Right atrium auricular region (tissue), 2 donors: ENCODE measurements at regions not wholly inside any gene's neighbourhood (a gene's known extent, or its start where the extent isn't known, plus 50 kb on each side); places are given as distances from the start of the nearest gene placed in this dataset.

Source experiments
- DNase-seq: peaks from one replicate; pipeline ENCODE4 v3.0.0-alpha.2; 2019; ENCODE audit warnings: low spot score
- H3K27ac ChIP-seq, 2 donors: fragments of 200-600 bp; sonication (generic); 1 replicate in 1 of 2; 2 replicates in 1 of 2; pipeline ENCODE4 v1.5.1; 2016 to 2019
- H3K27me3 ChIP-seq, 2 donors: fragments of 200-600 bp; sonication (generic); one replicate each; pipeline versions ENCODE4 v1.5.1 to v1.6.0; 2017 to 2019
- H3K36me3 ChIP-seq: fragments of 200-600 bp; sonication (generic); one replicate; pipeline ENCODE4 v1.5.1; 2016
- H3K4me1 ChIP-seq, 2 donors: fragments of 200-600 bp; sonication (generic); one replicate each; pipeline versions ENCODE4 v1.5.1 to v1.6.0; 2017 to 2019
- H3K4me3 ChIP-seq, 2 donors: fragments of 200-600 bp; sonication (generic); 1 replicate in 1 of 2; 2 replicates in 1 of 2; pipeline ENCODE4 v1.5.1; 2017 to 2019; ENCODE audit warnings: mild to moderate bottlenecking in 1 of 2, moderate library complexity in 1 of 2
- H3K9me3 ChIP-seq, 2 donors: fragments of 200-600 bp; sonication (generic); one replicate each; pipeline ENCODE4 v1.5.1; 2019
- TF ChIP-seq, protein P1 (sequence below), 2 donors: fragments of 200-600 bp; sonication (generic); IDR thresholded peaks; one replicate each; pipeline ENCODE4 v1.5.1; 2019; ENCODE audit warnings: antibody characterized with exemption in 2 of 2

DNA sequence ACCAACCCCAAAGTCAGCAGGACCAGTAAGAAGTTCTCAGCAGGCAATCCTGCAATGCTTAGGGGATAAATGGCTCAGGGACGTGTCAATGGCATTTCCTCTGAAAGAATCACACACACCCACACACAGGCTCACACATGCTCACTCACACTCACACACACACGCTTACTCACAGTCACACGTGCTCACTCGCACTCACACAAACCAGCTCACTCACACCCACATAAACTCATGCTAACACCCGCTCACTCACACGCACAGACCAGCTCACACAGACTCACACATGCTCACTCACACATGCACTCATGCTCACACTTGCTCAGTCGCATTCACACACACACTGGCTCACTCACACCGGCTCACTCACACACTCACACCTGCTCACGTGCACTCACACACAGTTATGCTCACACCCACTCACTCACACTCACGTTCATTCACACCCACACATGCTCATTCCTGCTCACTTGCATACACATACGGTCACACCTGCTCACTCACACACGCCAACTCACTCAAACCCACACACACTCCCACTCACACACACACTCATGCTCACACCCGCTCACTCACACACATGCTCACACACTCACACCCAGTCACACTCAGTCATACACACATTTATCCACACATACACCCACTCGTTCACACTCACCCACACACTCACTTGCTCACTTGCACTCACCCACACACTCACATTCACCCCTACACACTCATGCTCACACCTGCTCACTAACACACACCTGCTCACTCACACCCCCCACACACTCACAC, 436.8 kb downstream of the BCL11B start:
- no peaks in the 10 kb centered on the region for H3K27me3 ChIP-seq

DNA sequence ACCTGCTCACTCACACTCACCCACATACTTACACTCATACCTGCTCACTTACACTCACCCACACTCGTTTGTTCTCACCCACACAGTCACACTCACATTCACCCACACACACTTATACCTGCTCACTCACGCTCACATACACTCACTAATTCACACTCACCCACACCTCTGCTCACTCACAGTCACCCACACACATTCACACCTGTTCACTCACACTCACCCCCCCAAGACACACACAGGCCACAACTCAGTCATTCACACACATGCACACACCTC, 436.2 kb downstream of the BCL11B start:
- Histone ChIP-seq H3K27ac (no peak overlapping the region), H3K9me3 (no peaks in the 10 kb centered on the region), H3K27me3 (no peaks in the 10 kb centered on the region), H3K4me3 (no peak overlapping the region), H3K4me1 (no peaks in the 10 kb centered on the region), H3K36me3 (no peaks in the 10 kb centered on the region)
- TF ChIP-seq, protein P1, sequence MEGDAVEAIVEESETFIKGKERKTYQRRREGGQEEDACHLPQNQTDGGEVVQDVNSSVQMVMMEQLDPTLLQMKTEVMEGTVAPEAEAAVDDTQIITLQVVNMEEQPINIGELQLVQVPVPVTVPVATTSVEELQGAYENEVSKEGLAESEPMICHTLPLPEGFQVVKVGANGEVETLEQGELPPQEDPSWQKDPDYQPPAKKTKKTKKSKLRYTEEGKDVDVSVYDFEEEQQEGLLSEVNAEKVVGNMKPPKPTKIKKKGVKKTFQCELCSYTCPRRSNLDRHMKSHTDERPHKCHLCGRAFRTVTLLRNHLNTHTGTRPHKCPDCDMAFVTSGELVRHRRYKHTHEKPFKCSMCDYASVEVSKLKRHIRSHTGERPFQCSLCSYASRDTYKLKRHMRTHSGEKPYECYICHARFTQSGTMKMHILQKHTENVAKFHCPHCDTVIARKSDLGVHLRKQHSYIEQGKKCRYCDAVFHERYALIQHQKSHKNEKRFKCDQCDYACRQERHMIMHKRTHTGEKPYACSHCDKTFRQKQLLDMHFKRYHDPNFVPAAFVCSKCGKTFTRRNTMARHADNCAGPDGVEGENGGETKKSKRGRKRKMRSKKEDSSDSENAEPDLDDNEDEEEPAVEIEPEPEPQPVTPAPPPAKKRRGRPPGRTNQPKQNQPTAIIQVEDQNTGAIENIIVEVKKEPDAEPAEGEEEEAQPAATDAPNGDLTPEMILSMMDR (IDR thresholded peaks at IDR 0.05): no peak
- no peak for DNase-seq

More for the DNA sequence above, 436.8 kb downstream of the BCL11B start:
- no peaks in the 10 kb centered on the region for H3K4me1 ChIP-seq
- TF ChIP-seq, protein P1 (IDR thresholded peaks at IDR 0.05): no peak
- no peak overlapping the region for H3K4me3 ChIP-seq
- no peaks in the 10 kb centered on the region for H3K36me3 ChIP-seq
- DNase-seq: no peak
- no peaks in the 10 kb centered on the region for H3K9me3 ChIP-seq
- H3K27ac ChIP-seq: no peak overlapping the region

DNA sequence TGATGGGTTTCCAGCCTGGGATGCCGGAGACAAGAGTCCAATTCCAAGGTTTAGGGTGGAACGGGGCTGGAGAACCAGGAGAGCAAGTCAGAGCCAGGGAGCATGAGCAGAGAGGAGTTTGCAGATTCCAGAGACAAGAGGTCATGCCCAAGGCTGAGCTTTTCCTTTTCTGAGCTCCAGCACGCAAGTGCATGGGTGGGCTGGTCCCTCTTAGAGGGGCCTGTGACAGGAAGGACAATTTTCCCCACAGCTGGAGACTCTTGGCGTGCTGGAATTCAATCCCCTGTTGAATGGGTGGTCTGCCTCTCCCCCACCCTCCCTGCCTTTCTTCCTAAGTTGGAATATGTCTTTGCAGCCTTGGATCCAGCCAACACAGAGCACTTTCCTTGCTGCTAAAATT, 431.9 kb downstream of the BCL11B start:
- no peaks in the 10 kb centered on the region for H3K27me3 ChIP-seq

DNA sequence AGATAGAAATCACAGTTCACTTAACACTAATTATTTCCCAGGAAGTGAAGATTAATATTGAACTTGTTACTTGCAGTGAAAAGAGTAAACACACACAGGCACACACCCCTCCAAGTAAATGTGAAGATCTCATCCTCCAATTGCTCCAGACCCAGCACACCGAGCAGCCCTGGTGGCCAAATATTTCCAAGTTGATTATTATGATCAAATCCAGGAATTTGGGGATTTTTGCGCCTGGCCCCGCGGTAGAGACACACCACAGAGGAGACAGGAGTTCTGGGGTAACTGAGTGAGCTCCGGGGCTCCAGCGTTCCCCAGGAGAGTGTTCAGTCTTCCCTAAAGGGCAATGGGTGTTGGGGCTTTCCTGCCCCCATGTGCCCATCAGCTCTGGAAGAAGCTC, 431.5 kb downstream of the BCL11B start:
- Histone ChIP-seq H3K36me3 (no peaks in the 10 kb centered on the region), H3K9me3 (no peaks in the 10 kb centered on the region), H3K27ac (no peak overlapping the region), H3K4me3 (no peak overlapping the region), H3K4me1 (no peaks in the 10 kb centered on the region), H3K27me3 (no peaks in the 10 kb centered on the region)
- DNase-seq: no peak
- TF ChIP-seq, protein P1 (IDR thresholded peaks at IDR 0.05): no peak

More for the DNA sequence above, 431.9 kb downstream of the BCL11B start:
- H3K4me3 ChIP-seq: no peak overlapping the region
- TF ChIP-seq, protein P1 (IDR thresholded peaks at IDR 0.05): no peak
- no peaks in the 10 kb centered on the region for H3K9me3 ChIP-seq
- H3K27ac ChIP-seq: no peak overlapping the region
- DNase-seq: no peak
- H3K4me1 ChIP-seq: no peaks in the 10 kb centered on the region
- no peaks in the 10 kb centered on the region for H3K36me3 ChIP-seq

DNA sequence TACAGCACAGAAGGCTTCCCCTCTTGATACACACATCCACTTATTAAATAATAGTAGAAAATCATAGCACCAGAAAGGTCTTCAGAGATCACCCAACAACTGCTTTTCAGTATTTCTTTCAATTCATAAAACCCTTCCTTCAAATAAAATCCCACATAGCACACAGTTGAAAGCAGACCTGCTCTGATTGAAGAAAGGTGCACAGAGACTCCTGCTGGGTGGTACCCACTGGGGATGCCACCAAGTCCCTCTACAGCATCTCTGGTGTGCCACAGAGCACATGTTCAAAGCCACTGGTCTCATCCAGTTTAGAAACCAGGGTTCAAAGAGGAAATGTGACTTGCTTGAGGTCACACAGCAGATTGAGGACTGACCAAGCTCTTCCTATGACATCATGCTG, 427.5 kb downstream of the BCL11B start:
- no peaks in the 10 kb centered on the region for H3K4me1 ChIP-seq
- H3K4me3 ChIP-seq: no peak overlapping the region
- H3K27me3 ChIP-seq: no peaks in the 10 kb centered on the region
- DNase-seq: no peak
- no peak overlapping the region for H3K27ac ChIP-seq
- no peaks in the 10 kb centered on the region for H3K9me3 ChIP-seq
- H3K36me3 ChIP-seq: no peaks in the 10 kb centered on the region
- TF ChIP-seq, protein P1 (IDR thresholded peaks at IDR 0.05): no peak
